Tibial nerve (tissue), 4 donors: ENCODE measurements at regions not wholly inside any gene's neighbourhood (a gene's known extent, or its start where the extent isn't known, plus 50 kb on each side); places are given as distances from the start of the nearest gene placed in this dataset.

Experiments used
- DNase-seq, 2 donors: peaks; one replicate each; pipeline ENCODE4 v3.0.0-alpha.2; 2019; ENCODE audit warnings: low spot score in 2 of 2
- H3K27ac ChIP-seq, 4 donors: fragments of 200-600 bp; sonication (generic) in 3 of 4; one replicate each; pipeline ENCODE4 v1.5.1; 2017 to 2019; ENCODE audit warnings: mild to moderate bottlenecking in 1 of 4
- H3K27me3 ChIP-seq, 2 donors: fragments of 200-600 bp; sonication (generic) in 1 of 2; one replicate each; pipeline versions ENCODE4 v1.5.1 to v1.6.0; 2017 to 2019
- H3K36me3 ChIP-seq, 3 donors: fragments of 200-600 bp; sonication (generic); one replicate each; pipeline ENCODE4 v1.5.1; 2018 to 2019
- H3K4me1 ChIP-seq, 4 donors: fragments of 200-600 bp; sonication (generic) in 3 of 4; one replicate each; pipeline ENCODE4 v1.5.1; 2017 to 2019
- H3K4me3 ChIP-seq, 4 donors: fragments of 200-600 bp; sonication (generic) in 3 of 4; one replicate each; pipeline ENCODE4 v1.5.1; 2017 to 2019; ENCODE audit warnings: mild to moderate bottlenecking in 1 of 4, moderate library complexity in 1 of 4
- H3K9me3 ChIP-seq, 4 donors: fragments of 200-600 bp; sonication (generic) in 3 of 4; one replicate each; pipeline ENCODE4 v1.5.1; 2017 to 2019
- EP300 ChIP-seq, 2 donors: sonication (generic); formaldehyde crosslinking; IDR thresholded peaks; one replicate each; pipeline ENCODE4 v1.6.1; 2017; ENCODE audit warnings: antibody characterized with exemption in 2 of 2, mild to moderate bottlenecking in 1 of 2
- POLR2A ChIP-seq, 2 donors: fragments of 450-650 bp; IDR thresholded peaks; one replicate each; pipeline ENCODE4 v1.6.1; 2017; ENCODE audit warnings: antibody characterized with exemption in 2 of 2, mild to moderate bottlenecking in 2 of 2, moderate library complexity in 2 of 2
- WGBS, 2 donors: methylation state at CpG; one replicate each; pipeline ENCODE4 v1.1.5; 2018; 5-methylcytosine and 5-hydroxymethylcytosine counted together
- TF ChIP-seq, protein P1 (sequence below), 5 experiments: fragments of 200-600 bp in 3 of 5; fragments of 450-650 bp in 2 of 5; sonication (generic) in 3 of 5; IDR thresholded peaks; one replicate each; pipeline ENCODE4 v1.5.1; 2016 to 2019; ENCODE audit warnings: antibody characterized with exemption in 5 of 5, mild to moderate bottlenecking in 3 of 5, moderate library complexity in 2 of 5

DNA sequence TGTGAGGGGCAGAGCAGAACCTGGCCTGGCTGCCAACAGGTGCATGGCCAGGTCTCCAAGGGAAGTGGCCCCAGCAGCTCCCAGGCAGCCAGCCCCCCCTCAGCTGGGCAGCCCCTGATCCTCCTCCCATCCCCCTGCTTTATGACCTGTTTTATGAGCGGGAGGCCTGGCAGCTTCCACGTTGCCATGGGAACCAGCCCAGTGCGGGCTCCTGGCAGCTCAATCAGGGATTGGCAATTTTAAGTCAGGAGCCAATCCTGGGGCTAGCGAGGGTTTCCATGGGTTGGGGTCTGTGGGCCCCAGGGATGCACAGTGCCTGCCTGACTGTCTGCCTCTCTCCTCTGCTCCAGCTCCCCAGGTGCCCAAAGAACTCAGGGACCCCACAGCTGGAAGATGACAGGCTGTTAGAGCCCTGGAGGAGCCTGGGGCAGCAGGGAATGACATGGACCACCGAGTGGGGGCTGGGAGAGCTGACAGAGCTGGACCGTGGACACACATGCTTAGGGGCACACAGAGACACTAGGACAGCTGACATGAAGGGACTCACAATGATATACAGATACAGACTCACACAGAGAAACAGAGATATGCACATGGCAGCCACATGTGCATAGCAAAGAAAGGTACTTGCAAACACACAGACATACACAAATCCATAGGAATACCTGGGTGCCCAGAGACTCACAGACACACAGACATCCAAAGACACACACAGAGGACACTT, 56.5 kb upstream of the SIRPA start:
- Histone ChIP-seq H3K9me3 (no peaks in the 10 kb centered on the region), H3K4me1 (no peaks in the 10 kb centered on the region), H3K4me3 (no peak overlapping the region), H3K27me3 (peaks cover 0 to 8% of the 10 kb centered on the region in 2 donors), H3K27ac (no peak overlapping the region), H3K36me3 (no peaks in the 10 kb centered on the region)
- no peak for DNase-seq
- TF ChIP-seq POLR2A (IDR thresholded peaks at IDR 0.05) (no peak), EP300 (IDR thresholded peaks at IDR 0.05) (no peak)
- TF ChIP-seq, protein P1, sequence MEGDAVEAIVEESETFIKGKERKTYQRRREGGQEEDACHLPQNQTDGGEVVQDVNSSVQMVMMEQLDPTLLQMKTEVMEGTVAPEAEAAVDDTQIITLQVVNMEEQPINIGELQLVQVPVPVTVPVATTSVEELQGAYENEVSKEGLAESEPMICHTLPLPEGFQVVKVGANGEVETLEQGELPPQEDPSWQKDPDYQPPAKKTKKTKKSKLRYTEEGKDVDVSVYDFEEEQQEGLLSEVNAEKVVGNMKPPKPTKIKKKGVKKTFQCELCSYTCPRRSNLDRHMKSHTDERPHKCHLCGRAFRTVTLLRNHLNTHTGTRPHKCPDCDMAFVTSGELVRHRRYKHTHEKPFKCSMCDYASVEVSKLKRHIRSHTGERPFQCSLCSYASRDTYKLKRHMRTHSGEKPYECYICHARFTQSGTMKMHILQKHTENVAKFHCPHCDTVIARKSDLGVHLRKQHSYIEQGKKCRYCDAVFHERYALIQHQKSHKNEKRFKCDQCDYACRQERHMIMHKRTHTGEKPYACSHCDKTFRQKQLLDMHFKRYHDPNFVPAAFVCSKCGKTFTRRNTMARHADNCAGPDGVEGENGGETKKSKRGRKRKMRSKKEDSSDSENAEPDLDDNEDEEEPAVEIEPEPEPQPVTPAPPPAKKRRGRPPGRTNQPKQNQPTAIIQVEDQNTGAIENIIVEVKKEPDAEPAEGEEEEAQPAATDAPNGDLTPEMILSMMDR (IDR thresholded peaks at IDR 0.05): no peak
- 39 to 42% methylated on average over 3 to 6 of the region's 6 CpGs for WGBS, 2 donors

DNA sequence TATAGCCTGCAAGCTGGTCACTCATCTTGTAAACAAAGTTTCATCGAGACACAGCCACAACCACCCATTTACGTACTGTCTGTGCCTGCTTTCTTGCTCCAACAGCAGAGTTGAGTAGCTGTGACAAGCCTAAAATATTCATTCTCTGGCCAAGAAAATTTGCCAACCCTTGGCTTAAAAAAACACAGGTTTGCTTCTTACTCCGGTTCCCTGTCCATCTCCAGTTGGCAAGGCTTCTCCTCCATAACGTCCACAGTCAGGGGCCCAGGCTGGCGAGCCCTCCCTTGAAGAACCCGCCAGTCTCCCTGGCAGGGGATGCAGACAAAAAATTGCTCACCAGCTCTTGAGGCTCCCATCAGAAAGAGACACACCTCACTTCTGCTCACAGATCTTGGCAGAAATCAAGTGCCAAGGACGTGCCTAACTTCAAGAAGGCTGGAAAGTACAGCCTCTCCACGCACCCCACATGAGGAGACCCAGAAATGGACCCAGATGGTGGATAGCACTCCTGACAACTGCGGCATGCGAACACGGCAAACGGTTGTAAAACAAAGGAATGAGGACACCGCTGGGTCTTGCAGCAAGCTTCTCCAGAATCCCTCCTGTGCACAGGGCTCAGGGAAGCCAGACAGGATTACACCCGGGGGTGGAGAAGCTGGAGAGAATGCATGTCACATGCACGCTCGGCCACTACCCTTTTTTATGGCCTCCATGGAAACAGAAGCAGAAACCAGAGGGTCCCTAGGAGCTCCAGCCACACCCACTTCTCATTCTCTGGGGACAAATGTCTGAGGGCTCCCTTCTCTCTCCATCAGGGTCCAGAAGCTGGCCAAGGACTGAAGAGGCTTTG, 59.8 kb upstream of the SIRPA start:
- H3K36me3 ChIP-seq: no peaks in the 10 kb centered on the region
- peaks cover 0 to 7% (median 3%) of the 10 kb centered on the region in 4 donors for H3K4me1 ChIP-seq
- peaks cover 0 to 8% of the 10 kb centered on the region in 2 donors for H3K27me3 ChIP-seq
- WGBS, 2 donors: 63 to 65% methylated on average over 16 of the region's 16 CpGs
- no peaks in the 10 kb centered on the region for H3K9me3 ChIP-seq
- H3K27ac ChIP-seq: no peak overlapping the region
- no peak overlapping the region for H3K4me3 ChIP-seq
- no peak for DNase-seq
- TF ChIP-seq, protein P1 (IDR thresholded peaks at IDR 0.05): no peak
- no peak for TF ChIP-seq EP300 (IDR thresholded peaks at IDR 0.05)
- no peak for TF ChIP-seq POLR2A (IDR thresholded peaks at IDR 0.05)

DNA sequence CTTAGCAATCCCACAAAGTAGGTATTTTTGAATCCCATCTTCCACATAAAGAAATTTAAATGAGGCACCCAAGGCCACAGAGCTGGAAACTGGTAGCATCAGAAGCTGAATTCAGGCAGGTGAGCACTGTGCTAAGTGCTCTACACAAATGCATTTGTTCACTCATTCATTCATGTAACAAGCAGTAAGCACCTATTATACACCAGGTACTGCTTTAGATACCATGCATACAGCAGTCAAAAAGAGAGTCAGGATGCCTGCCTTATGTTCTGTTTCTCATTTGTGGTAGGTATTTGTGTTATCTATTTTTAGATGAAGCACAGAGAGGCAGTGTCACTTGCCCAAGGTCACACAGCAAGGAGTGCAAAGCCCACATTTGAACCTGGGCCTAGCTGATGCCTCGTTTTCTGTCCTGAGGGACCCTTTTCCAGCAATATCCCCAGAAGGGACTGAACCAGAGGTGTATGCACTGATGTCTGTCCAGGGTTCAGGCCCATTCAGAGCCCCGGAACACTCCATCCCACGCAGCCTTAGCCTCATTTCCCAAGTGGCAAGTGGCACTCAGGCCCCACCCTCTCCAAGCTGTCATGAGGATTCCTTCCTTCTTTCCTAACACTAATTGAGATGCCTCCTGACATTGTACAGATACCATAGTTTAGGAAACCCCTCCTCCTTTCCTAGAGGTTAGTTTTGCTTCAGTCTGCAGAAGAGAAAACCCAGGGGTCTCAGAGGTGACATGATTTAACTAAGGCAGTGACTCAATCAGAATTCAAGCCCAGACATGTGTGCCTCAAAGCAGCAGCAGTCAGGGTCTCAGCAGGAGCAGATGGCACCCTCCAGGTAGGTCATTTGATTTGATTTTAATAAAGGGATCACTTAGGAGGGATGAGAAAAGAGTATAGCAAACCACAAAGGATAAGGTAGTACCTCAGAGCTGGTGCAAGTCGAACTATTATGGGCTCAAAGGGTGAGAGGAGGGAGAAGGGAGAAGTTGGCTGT, 61.2 kb upstream of the SIRPA start:
- H3K27ac ChIP-seq: no peak overlapping the region
- 81 to 85% methylated on average over 4 of the region's 4 CpGs for WGBS, 2 donors

DNA sequence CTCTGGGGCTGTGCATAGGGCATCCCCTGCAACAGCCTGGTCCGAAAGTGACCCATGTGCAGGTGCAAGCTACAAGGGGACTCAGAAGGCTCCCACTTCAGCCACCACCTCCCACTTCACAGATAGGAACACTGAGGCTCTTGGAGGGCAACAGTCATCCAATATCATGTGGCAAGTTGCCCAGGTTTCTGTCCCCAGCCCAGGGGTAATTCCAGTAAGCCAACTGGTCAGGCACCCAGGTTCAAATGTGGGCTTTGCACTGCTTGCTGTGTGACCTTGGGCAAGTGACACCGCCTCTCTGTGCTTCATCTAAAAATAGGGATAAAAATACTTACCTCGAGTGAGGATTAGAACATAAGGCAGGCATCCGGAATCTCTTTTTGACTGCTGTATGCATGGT, 62.0 kb upstream of the SIRPA start:
- 85 to 92% methylated on average over 4 of the region's 4 CpGs for WGBS, 2 donors
- no peaks in the 10 kb centered on the region for H3K9me3 ChIP-seq
- no peak overlapping the region for H3K4me3 ChIP-seq
- H3K27me3 ChIP-seq: peaks cover 0 to under 1% of the 10 kb centered on the region in 2 donors
- DNase-seq: no peak
- TF ChIP-seq POLR2A (IDR thresholded peaks at IDR 0.05) (no peak), EP300 (IDR thresholded peaks at IDR 0.05) (no peak)
- TF ChIP-seq, protein P1 (IDR thresholded peaks at IDR 0.05): no peak
- peaks cover 0 to 29% (median 10%) of the 10 kb centered on the region in 4 donors for H3K4me1 ChIP-seq
- H3K27ac ChIP-seq: no peak overlapping the region
- no peaks in the 10 kb centered on the region for H3K36me3 ChIP-seq

More for the DNA sequence above, 61.2 kb upstream of the SIRPA start:
- peaks cover 0 to 21% (median 10%) of the 10 kb centered on the region in 4 donors for H3K4me1 ChIP-seq
- H3K36me3 ChIP-seq: no peaks in the 10 kb centered on the region
- no peak for DNase-seq
- H3K9me3 ChIP-seq: no peaks in the 10 kb centered on the region
- peaks cover 0 to 8% of the 10 kb centered on the region in 2 donors for H3K27me3 ChIP-seq
- TF ChIP-seq POLR2A (IDR thresholded peaks at IDR 0.05) (no peak), EP300 (IDR thresholded peaks at IDR 0.05) (no peak)
- TF ChIP-seq, protein P1 (IDR thresholded peaks at IDR 0.05): no peak
- no peak overlapping the region for H3K4me3 ChIP-seq
